NCI-H345 treated with DMSO at 0.1 percent for 48 hours (cell line): ENCODE measurements at regions not wholly inside any gene's neighbourhood (a gene's known extent, or its start where the extent isn't known, plus 50 kb on each side); places are given as distances from the start of the nearest gene placed in this dataset.
A peak's percentile ranks its signal among the peaks of the same experiment; 100 is the strongest.
"Not testable (repeated sequence)": the region's sequence is repeated elsewhere in the genome, so short reads cannot be mapped to it uniquely, and the experiment has no call there.

Source experiments
- DNase-seq: peaks from one replicate; lab custom pipeline; 2025; ENCODE audit not compliant: unreplicated experiment; lab: John Stamatoyannopoulos, UW

DNA sequence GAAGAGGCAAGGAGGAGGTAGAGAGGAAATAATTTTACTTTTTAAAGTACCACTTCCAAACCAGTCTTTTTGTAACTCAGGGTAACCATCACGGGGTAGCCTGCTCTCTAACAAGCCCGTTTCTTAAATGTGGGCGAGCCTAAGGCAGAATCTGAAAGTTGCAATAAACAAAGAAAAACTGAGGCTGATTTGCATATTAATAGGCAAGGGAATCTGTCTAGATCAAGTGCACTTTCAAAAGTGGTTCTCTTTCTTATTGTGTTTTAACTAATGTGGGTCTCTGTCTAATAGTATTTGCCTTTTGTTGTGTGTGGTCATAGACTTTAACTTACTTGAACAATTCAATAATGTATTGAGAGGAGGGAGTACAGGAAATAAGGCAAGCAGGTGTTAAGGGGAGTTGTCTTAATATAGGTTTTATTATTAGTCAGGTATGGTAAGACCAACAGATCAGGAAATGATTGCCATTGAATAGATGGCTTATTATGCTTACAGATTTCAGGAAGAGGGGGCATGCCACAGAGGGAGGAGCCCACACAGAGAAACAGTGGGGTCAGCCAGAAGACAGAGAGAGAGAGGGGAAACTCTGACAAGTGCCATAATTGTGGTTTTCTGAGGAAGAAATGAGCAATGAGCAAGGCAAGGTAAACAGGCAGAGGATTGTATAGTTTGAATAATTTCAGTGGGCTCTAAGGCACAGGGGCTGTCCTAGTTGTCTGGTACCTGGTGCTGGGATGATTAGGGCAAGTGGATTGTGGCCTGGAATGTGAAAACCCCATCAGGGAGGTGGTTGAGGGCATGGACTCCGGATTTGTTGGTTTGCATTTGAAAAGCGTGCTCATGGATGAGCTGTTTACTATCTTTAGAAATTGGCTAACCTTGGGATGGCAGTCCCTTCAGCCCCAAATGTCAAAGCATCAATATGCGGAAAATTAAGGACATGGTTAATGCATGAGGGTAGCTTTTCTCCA lies 237.2 kb downstream of the TOX3 start:
- no peak for DNase-seq

DNA sequence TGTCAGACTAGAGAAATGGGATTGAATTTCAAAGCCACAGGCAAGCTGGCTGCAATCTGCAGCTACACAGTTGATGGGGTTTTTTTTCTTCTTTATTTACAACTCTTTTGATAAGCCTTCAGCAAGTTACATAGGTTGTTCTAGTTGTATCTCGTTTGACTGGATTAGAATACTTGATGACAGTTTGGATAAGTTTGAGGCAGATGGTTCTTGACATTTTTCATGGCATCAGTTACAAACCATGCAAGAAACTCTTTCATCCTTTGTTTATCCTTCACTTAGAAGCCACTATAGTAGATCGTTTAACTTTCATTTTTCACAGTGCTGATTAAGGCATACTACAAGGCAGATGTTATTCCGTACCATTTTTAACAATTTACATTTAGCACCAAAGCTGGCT lies 238.9 kb downstream of the TOX3 start:
- peak; percentile 78 for DNase-seq

DNA sequence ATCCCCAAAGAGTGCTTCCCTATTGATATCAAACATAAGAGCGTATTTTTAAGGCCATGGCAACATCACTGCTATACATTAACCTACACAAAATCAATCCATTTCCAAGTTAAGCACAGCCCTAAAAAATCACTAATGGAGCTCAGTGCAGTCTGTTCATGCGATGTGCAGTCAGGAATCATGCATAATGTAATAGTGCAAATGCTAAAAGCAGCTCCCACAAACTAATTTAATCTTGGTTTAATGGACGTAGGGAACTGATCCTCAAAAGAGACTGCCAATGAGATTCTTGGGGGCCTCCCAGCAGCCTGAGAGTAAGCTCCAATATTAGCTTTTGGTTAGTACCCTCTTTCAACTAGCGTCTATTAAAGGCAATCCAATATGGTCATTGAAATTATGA lies 245.9 kb downstream of the TOX3 start:
- no peak for DNase-seq

DNA sequence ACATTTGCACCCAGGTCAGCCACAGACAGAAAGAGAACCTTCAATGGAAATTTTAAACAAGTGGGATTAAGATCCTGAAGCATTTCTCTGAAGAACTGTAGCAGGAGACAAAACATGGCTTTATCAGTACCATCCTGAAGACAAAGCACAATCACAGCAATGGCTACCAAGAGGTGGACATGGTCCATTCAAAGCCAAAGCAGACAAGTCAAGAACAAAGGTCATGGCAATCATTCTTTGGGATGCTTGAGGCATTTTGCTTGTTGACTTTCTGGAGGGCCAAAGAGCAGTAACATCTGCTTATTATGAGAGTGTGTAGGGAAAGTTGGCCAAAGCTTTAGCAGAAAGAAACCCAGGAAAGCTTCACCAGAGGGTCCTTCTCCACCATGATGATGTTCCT lies 248.2 kb downstream of the TOX3 start:
- DNase-seq = no peak

DNA sequence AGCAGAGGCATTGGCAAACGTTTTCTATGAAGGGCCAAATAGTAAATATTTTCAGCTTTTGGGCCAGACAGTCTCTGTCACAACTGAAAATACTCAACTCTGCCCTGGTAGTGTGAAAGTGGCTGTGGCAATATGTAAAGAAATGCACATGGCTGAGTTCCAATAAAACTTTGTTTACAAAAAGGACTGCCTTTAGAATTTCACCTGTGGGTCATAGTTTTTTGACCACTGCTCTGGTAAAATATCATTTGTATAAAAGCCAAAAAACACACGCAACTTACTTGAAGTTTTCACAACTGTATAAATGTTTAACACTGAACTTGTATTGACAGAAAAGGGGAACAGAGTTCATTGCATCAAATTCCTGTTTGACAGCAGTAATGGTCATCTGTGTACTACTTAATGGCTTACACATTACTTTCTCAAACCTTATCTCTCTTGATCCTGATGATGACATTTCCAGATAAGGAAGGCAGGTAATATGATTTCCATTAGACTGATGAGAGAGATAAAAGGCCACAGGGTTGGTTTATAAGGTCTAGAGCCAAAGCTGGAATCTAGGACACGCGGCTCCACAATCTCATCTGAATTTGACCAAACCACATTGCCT lies 250.1 kb downstream of the TOX3 start:
- not testable (repeated sequence) for DNase-seq

DNA sequence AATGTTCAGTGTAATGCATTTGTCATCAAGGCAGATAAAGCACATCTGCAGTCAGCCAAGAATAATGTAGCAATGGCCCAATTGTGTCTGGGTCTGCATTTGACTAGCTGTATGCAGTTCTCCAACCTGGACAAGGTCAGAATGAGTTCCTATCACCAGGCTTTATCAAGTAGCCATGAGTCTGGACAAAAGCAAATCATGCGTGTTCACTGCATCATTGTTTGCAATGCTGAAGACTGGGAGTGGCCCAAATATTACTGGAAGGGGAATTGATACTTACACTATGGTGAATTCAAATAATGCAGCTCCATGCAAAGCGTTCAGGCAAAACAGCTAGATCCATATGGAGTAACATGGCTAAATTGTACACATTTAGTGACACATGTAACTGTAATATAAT lies 250.9 kb downstream of the TOX3 start:
- DNase-seq = no peak

DNA sequence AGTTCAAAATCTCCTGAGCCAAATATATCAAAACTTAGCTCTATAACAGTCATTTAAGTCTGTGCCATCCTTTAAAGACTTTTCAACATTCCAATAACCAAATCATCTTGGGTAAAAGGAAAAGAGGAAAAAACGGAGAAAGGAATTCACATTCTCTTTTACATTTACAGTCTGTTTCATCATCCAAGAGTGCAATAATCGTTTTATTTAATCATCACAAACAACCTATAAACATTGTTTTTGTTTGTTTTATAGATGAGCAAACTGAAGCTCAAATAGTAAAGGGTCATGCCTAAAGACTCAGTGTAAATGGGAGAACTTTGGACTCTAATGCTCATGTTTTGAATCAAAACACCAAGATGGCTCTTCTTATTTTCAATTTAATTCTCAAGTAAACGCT lies 252.3 kb downstream of the TOX3 start:
- DNase-seq = no peak

DNA sequence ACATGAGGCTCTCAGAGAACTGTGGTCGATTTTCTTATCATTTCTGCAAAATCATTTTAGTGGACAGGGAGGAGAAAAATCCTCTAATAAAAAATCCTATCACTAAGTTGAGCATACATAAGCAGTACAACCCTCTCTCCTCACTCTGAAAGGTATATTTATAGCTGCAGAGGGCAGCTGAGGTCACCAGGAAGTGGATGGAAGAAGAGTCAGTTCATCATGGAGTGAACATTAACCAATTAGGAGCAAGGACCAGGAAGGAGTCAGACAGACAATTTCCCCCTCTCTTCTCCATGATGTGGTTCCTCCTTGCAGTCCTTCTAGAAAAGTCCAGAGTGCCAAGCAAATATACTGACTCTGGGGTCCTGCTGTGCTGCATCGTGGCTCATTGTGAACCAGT lies 253.7 kb downstream of the TOX3 start:
- no peak for DNase-seq

DNA sequence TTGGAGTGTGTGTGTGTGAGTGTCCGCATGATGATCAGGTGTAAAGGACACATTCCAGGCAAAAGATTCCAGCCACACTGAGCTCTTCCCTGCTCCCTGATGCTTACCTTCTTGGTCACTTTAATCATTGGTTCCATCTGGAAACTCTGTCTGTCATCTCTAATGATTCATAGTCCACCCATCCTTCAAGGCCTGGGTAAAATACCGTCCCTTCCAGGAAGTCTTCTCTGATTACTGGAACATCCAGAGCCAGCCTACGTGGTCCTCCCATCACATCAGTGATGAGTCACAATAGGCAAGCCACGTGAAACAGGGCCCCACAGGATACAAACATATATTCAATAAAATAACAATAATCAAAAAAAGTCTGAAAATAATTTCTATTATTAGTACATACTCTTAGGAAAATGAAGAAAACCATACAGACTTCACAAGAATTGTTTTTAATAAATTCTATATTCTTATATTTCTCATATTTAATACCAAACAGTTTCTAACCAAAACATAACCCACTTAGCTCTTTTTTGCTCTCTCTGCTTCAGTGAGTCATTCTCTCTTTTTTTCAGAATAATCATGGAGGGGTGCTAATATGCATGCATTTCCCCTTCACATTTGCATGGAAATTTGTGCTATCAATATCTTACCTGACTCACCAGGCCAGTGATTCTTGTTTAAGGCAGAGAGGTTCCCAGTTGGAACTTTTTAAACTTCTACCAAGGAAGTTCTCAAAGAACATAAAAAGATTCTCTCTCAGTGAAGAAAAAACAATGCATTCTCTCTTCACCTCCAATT lies 263.2 kb downstream of the TOX3 start:
- no peak for DNase-seq

DNA sequence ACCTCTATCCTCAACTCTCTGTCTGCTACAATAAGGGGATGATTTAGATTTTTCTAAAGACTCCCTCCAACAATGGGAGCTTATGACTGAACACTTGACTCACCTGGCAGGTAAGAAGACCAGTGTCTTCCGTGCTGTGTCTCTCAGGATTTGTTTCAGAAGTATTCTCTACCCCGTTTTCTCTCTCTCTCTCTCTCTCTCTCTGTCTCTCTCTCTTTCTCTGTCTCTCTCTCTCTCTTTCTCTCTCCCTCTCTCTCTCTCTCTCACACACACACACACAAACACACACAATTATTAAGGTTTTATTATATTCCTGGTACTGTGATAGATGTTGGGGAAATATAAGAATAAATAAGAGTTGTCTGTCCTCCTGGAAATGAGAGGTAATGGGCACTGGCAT lies 263.9 kb downstream of the TOX3 start:
- no peak for DNase-seq

DNA sequence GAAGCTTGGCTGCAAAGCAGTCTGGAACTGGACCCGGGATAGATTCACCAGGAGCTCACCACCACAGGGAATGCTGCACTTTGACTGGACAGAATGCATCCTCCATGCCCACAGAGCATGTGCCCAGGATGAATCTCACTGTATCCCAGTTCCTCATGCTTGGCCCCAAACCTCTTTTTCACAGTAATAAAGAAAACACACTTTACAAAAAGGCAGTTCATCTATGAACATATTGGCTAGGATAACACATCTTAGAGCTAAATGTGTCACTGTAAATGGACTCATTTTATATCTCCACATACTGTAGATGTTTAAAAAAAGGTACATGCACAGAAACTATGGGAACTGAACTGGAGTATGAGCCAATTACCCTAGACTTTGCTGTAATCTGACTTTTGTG lies 266.9 kb downstream of the TOX3 start:
- DNase-seq = no peak

DNA sequence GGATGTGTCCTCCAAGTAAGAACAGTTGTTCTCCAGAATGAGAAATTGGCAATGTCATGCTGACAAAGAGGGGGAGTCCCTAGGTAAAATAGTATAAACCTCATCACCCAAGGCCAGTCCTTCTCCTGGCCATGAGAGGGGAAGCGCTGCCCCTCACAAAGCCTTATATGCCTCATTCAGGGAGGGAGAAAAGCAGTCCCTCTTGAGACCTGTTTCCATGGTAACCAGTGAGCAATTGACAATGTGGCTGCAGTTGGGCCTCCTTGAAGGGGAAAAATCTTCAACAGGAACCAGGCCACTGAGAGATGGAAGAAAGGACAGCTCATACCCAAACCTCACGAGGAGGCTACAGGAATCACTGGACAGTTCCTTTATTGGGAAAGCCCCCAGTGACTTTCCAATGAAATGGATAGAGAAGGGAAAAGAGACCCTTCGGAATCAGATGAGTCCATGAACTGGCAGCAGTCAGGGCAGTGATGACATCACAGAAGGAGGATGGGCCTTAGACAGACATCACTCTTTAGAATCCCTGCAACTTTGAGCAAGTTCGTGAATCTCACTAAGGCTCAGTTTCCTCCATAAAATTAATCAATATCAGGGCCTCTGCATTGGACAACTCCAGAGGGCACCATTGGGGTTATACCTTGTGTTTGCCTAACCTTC lies 275.7 kb downstream of the TOX3 start:
- no peak for DNase-seq

DNA sequence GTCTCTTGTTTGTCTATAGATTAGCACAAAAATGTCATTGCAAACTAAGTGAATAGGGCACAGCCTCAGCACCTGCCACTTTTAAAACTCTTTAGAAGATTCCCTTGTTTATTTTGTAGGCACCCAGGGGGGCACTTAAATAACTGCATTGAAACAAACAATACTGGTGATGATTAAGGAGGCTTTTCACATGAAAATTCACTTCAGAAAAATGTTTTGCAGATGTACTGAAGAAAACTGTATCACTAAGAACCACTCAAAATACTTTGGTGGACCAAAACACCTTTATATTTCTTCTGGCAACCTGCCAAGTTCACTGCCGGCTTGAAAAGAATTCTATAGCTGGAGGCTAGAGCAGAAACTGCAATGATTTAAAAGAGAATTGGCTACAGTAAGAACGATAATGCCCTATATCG lies 281.5 kb downstream of the TOX3 start:
- DNase-seq = peak; percentile 93

DNA sequence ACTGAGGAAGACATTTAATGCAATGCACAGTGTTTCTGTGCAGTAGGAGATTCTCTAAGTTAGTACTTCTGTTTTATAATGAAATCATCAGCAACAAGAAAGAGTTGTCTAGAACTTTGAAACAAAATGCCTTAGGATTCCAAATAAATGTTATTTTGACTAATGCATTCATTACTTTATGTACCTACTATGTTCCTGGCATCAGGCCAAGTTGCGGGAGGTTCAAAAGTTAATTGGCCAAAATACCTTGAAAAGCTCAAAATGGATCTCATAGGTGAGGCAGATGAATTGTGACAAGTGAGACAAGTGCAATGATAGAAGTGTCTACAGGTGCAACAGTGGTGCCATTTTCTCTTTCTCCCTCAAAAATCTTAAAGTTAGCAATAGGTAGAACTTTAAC lies 289.4 kb downstream of the TOX3 start:
- no peak for DNase-seq

DNA sequence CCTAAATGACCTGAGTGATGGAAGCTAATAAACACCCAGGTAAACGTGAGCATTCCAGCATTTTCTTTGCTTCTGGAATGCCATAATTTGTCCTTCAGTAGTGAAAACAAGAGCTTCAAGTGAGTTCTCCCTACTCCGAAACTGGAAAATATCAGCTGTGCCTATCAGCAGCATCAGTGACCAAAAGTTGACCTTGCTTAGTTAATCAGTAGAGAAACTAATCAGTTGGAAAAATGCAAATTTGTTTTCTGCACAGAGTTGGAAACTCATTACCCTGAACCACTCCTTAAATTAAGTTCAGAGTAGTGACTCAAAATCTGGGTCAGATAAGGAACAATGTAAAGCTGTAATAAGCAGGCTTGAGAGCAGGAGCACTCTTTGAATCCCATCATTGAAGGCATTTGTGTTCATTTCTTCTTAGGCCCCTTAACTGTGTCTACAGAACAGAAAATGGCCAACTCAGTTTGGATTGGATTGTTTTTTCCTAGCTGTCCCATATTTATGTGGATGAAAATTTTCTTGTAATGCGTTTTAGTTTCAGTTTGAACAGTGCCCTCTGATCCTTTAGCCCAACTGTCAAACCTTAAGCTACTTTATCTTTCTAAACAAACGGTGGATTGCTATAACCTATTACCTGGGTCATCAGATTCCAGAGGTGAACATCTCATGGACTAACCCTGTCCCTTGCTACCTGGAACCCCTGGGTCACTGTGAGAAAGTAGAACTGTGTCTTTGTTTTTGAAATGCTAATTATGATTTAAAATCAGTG lies 290.4 kb downstream of the TOX3 start:
- DNase-seq = no peak

DNA sequence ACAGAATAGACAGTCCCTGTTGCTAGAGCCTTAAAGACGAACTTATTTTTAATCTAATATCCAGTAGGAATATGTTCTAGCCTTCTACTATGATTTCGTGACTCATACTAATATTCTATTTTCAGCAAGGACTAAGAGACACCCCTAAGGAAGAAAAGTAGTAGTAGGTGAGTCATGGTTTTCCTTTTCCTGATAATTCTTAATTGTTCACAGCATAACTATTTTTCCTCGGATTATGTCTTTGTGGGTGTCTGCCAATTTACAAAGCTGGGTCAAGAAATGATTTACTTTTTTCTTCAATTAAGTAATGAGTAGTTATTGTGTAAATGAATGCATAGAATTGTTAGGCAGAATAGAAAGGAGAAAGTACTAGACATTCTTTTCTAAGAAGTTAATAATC lies 292.2 kb downstream of the TOX3 start:
- DNase-seq = no peak

DNA sequence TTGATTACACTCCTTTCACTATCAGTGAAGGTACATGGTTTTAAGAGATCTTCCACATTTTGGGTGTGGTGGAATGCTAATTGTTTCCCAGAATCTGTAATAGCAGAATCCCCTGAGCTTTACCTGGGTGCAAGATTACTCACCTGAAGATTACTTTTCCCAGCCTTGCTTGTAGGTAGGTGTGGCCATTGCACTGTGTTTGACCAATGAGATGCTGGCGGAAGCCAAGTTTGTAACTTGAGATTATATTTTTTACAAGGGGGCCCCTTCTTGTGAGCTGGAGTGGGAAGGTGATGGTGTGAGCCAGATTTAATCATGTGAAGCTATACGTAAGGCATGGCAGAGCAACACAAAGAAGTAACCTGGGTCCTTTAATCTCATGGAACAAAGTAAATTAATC lies 294.3 kb downstream of the TOX3 start:
- no peak for DNase-seq

DNA sequence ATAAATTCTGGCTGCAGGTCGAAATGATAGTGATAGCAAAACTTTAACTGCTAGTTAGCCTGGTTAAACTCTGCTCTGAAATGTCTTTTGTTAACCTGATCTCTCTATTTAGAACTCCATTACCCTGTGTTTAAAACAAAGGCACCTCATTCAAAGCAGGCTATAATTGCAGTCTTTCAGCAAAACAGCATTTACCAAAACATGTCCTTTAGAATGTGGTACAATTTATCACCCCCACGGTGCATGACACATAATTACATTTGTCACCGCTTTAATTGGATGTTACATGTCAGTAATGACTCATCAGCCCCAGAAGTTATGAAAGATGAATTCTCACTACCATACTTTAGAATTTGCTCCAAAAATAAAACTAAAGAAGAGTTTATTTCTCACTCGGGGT lies 295.4 kb downstream of the TOX3 start:
- DNase-seq = no peak

DNA sequence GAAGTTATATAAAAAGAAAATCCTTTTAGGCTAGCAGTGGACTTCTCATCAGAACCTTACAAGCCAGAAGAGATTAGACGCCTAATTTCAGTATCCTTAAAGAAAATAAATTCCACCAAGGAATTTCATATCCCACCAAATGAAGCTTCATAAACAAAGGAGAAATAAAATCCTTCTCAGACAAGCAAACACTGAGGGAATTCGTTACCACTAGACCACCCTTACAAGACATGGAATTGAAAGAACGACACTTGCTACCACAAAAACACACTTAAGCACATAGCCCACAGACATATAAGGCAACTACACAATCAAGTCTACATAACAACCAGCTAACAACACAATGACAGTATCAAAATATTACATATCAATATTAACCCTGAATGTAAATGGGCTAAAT lies 299.2 kb downstream of the TOX3 start:
- DNase-seq = no peak

DNA sequence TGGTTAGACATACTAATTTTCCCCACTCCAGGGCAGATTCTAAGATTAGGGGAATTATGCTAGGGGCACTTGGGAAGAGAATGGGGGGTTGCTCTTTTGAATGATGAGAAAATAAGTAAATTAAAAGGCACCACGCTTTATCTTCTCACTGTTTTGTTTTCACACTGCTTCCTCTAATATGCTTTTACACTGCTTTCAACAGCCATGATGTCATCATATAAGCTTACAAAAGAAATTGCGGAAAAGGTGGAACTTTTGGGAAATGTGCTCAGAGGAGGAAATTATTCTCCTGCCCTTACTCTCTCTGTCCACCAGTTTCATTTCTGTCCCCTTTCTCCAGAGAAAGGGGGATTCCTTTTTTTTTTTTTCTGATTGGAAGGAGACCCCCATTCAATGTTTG lies 308.2 kb downstream of the TOX3 start:
- no peak for DNase-seq

DNA sequence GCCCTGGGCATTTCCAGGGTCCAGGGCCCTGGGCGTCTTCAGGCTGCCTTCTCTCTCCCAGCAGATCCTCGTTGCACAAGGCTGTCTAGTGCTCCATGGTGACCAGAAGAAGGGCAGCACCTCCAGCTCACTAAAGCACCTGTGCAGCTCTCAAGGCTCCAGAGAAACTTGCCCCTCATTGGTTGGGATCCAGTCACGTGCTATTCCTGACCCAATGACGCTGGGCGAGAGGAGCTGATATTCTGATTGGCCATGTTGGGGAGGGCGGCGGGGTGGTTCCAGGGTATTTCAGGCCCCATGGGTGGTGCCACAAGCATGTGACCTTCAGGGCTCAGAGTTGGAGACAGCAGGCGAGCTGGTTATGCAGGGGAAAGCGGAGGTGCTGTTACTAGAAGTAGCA lies 309.1 kb downstream of the TOX3 start:
- no peak for DNase-seq
